ENCODE measurements at regions not wholly inside any gene's neighbourhood (a gene's known extent, or its start where the extent isn't known, plus 50 kb on each side); places are given as distances from the start of the nearest gene placed in this dataset.

DNA sequence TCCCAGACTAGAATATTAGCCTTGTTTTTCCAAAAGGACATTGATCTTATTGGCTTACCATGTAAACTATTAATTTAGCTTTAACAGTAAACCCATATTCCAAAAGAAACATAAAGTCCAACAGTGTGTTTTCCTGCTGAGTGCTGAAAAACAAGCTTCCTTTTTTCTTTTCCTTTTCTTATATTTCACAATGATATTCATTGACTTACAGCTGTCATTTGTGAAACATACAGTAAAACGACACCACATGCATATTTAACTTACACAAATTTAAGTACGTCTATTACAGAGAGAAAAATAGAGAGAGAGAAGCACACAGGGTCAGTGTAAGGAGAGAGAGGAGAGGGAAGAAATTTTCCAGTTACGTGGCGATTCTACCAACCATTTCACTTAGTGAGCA lies 543.9 kb upstream of the JARID2 start:
- Histone ChIP-seq H3K14ac (ENCODE audit: low read length in 2 of 2) (no peak overlapping the region), H3K9ac (ENCODE audit: low read length) (no peak overlapping the region), H4K8ac (ENCODE audit: low read length) (no peak overlapping the region), H3K4me1 (ENCODE audit: control insufficient read depth, insufficient read depth, low read depth, low read length) (peaks cover 3% of the 10 kb centered on the region), H2AK5ac (ENCODE audit: low read length, severe bottlenecking) (no peak overlapping the region), H3K79me1 (replicated peaks; ENCODE audit: low read length, poor library complexity, severe bottlenecking) (no peaks in the 10 kb centered on the region), H2BK12ac (ENCODE audit: low read length in 2 of 2) (no peak overlapping the region), H3K27ac (ENCODE audit: low read length, poor library complexity, severe bottlenecking) (no peak overlapping the region), H2BK5ac (ENCODE audit: low read depth, low read length, poor library complexity, severe bottlenecking) (no peak overlapping the region), H2BK15ac (ENCODE audit: low read depth, poor library complexity, severe bottlenecking) (no peak overlapping the region), H3K9me3 (ENCODE audit: control insufficient read depth, low read length) (no peaks in the 10 kb centered on the region), H3K4me3 (ENCODE audit: insufficient read depth in 1 of 2, low read depth in 1 of 2, low read length in 2 of 2) (no peak overlapping the region), H2AFZ (ENCODE audit: low read depth, low read length) (no peak overlapping the region), H3K27me3 (ENCODE audit: control insufficient read depth in 1 of 2, insufficient read depth in 1 of 2, low read length in 2 of 2) (no peaks in the 10 kb centered on the region), H3K4me2 (ENCODE audit: low read length, poor library complexity, severe bottlenecking) (no peak overlapping the region), H3K36me3 (ENCODE audit: control insufficient read depth in 1 of 2, insufficient read depth in 2 of 2, low read depth in 1 of 2, low read length in 2 of 2) (no peaks in the 10 kb centered on the region), H3K4ac (ENCODE audit: low read depth in 1 of 2, low read length in 2 of 2) (no peak overlapping the region), H2BK120ac (ENCODE audit: low read depth, low read length) (no peak overlapping the region), H3K23ac (ENCODE audit: low read length in 2 of 2) (no peak overlapping the region), H3K18ac (ENCODE audit: low read depth in 1 of 2, low read length in 2 of 2) (no peak overlapping the region), H4K91ac (ENCODE audit: low read length) (no peak overlapping the region)
- DNase-seq: no peak
- WGBS: 100% methylated on average over 3 of the region's 4 CpGs

DNA sequence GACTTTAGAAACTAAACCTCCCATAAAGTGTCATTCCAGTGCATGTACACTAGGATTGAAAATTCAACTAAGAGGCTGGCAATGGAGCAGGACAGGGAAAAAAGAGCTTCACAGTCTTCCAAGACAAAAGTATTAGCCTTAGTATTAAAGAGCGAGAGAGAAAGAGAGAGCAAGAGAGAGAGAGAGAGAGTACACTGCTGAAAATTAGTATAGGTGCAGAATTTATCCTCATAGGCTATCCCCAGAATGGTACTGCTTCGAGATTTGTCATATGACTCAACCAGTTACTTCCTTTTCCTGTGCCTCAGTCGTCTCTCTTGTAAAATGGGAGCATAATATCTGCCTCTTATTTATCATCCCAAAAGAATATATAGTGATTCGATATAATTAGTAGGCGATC lies 543.2 kb upstream of the JARID2 start:
- WGBS: 97% methylated on average over 3 of the region's 5 CpGs
- H4K8ac ChIP-seq (ENCODE audit: low read length): no peak overlapping the region

GRCh38 chr6:14703586-14703985 lies 542.3 kb upstream of the JARID2 start:
- Histone ChIP-seq H3K23ac (ENCODE audit: low read length in 2 of 2) (no peak overlapping the region), H3K18ac (ENCODE audit: low read depth in 1 of 2, low read length in 2 of 2) (no peak overlapping the region), H3K27ac (ENCODE audit: low read length, poor library complexity, severe bottlenecking) (no peak overlapping the region), H3K27me3 (ENCODE audit: control insufficient read depth in 1 of 2, insufficient read depth in 1 of 2, low read length in 2 of 2) (no peaks in the 10 kb centered on the region), H2BK15ac (ENCODE audit: low read depth, poor library complexity, severe bottlenecking) (no peak overlapping the region), H2AFZ (ENCODE audit: low read depth, low read length) (no peak overlapping the region), H2BK120ac (ENCODE audit: low read depth, low read length) (no peak overlapping the region), H3K9me3 (ENCODE audit: control insufficient read depth, low read length) (no peaks in the 10 kb centered on the region), H3K4me1 (ENCODE audit: control insufficient read depth, insufficient read depth, low read depth, low read length) (peaks cover 3% of the 10 kb centered on the region), H2BK5ac (ENCODE audit: low read depth, low read length, poor library complexity, severe bottlenecking) (no peak overlapping the region), H3K36me3 (ENCODE audit: control insufficient read depth in 1 of 2, insufficient read depth in 2 of 2, low read depth in 1 of 2, low read length in 2 of 2) (no peaks in the 10 kb centered on the region), H4K8ac (ENCODE audit: low read length) (no peak overlapping the region), H2BK12ac (ENCODE audit: low read length in 2 of 2) (no peak overlapping the region), H3K4me3 (ENCODE audit: insufficient read depth in 1 of 2, low read depth in 1 of 2, low read length in 2 of 2) (no peak overlapping the region), H2AK5ac (ENCODE audit: low read length, severe bottlenecking) (no peak overlapping the region), H4K91ac (ENCODE audit: low read length) (no peak overlapping the region), H3K14ac (ENCODE audit: low read length in 2 of 2) (no peak overlapping the region), H3K4me2 (ENCODE audit: low read length, poor library complexity, severe bottlenecking) (no peak overlapping the region), H3K9ac (ENCODE audit: low read length) (no peak overlapping the region), H3K4ac (ENCODE audit: low read depth in 1 of 2, low read length in 2 of 2) (no peak overlapping the region), H3K79me1 (replicated peaks; ENCODE audit: low read length, poor library complexity, severe bottlenecking) (no peaks in the 10 kb centered on the region)
- DNase-seq: peak; percentile 12
- 96% methylated on average over 5 of the region's 5 CpGs for WGBS

More for the DNA sequence above, 543.2 kb upstream of the JARID2 start:
- Histone ChIP-seq H3K79me1 (replicated peaks; ENCODE audit: low read length, poor library complexity, severe bottlenecking) (no peaks in the 10 kb centered on the region), H3K14ac (ENCODE audit: low read length in 2 of 2) (no peak overlapping the region), H4K91ac (ENCODE audit: low read length) (no peak overlapping the region), H3K9ac (ENCODE audit: low read length) (no peak overlapping the region), H2BK120ac (ENCODE audit: low read depth, low read length) (no peak overlapping the region), H2AK5ac (ENCODE audit: low read length, severe bottlenecking) (no peak overlapping the region), H3K4me3 (ENCODE audit: insufficient read depth in 1 of 2, low read depth in 1 of 2, low read length in 2 of 2) (no peak overlapping the region), H3K9me3 (ENCODE audit: control insufficient read depth, low read length) (no peaks in the 10 kb centered on the region), H3K36me3 (ENCODE audit: control insufficient read depth in 1 of 2, insufficient read depth in 2 of 2, low read depth in 1 of 2, low read length in 2 of 2) (no peaks in the 10 kb centered on the region), H2BK5ac (ENCODE audit: low read depth, low read length, poor library complexity, severe bottlenecking) (no peak overlapping the region), H2BK12ac (ENCODE audit: low read length in 2 of 2) (no peak overlapping the region), H3K4ac (ENCODE audit: low read depth in 1 of 2, low read length in 2 of 2) (no peak overlapping the region), H3K27ac (ENCODE audit: low read length, poor library complexity, severe bottlenecking) (no peak overlapping the region), H3K18ac (ENCODE audit: low read depth in 1 of 2, low read length in 2 of 2) (no peak overlapping the region), H2AFZ (ENCODE audit: low read depth, low read length) (no peak overlapping the region), H3K4me2 (ENCODE audit: low read length, poor library complexity, severe bottlenecking) (no peak overlapping the region), H3K4me1 (ENCODE audit: control insufficient read depth, insufficient read depth, low read depth, low read length) (peaks cover 3% of the 10 kb centered on the region), H3K23ac (ENCODE audit: low read length in 2 of 2) (no peak overlapping the region), H2BK15ac (ENCODE audit: low read depth, poor library complexity, severe bottlenecking) (no peak overlapping the region), H3K27me3 (ENCODE audit: control insufficient read depth in 1 of 2, insufficient read depth in 1 of 2, low read length in 2 of 2) (no peaks in the 10 kb centered on the region)
- DNase-seq: no peak

GRCh38 chr6:14704383-14705271 lies 541.2 kb upstream of the JARID2 start:
- Histone ChIP-seq H3K4me1 (ENCODE audit: control insufficient read depth, insufficient read depth, low read depth, low read length) (peaks cover 3% of the 10 kb centered on the region), H3K27me3 (ENCODE audit: control insufficient read depth in 1 of 2, insufficient read depth in 1 of 2, low read length in 2 of 2) (no peaks in the 10 kb centered on the region), H3K79me1 (replicated peaks; ENCODE audit: low read length, poor library complexity, severe bottlenecking) (no peaks in the 10 kb centered on the region), H2BK15ac (ENCODE audit: low read depth, poor library complexity, severe bottlenecking) (no peak overlapping the region), H4K8ac (ENCODE audit: low read length) (no peak overlapping the region), H3K36me3 (ENCODE audit: control insufficient read depth in 1 of 2, insufficient read depth in 2 of 2, low read depth in 1 of 2, low read length in 2 of 2) (no peaks in the 10 kb centered on the region), H2BK120ac (ENCODE audit: low read depth, low read length) (no peak overlapping the region), H3K23ac (ENCODE audit: low read length in 2 of 2) (no peak overlapping the region), H3K18ac (ENCODE audit: low read depth in 1 of 2, low read length in 2 of 2) (no peak overlapping the region), H3K9ac (ENCODE audit: low read length) (peak overlapping the region; percentile 88), H3K4me2 (ENCODE audit: low read length, poor library complexity, severe bottlenecking) (no peak overlapping the region), H4K91ac (ENCODE audit: low read length) (no peak overlapping the region), H2BK5ac (ENCODE audit: low read depth, low read length, poor library complexity, severe bottlenecking) (no peak overlapping the region), H2AFZ (ENCODE audit: low read depth, low read length) (no peak overlapping the region), H3K27ac (ENCODE audit: low read length, poor library complexity, severe bottlenecking) (no peak overlapping the region), H3K14ac (ENCODE audit: low read length in 2 of 2) (no peak overlapping the region), H3K4me3 (ENCODE audit: insufficient read depth in 1 of 2, low read depth in 1 of 2, low read length in 2 of 2) (no peak overlapping the region), H2AK5ac (ENCODE audit: low read length, severe bottlenecking) (no peak overlapping the region), H3K9me3 (ENCODE audit: control insufficient read depth, low read length) (no peaks in the 10 kb centered on the region), H3K4ac (ENCODE audit: low read depth in 1 of 2, low read length in 2 of 2) (no peak overlapping the region), H2BK12ac (ENCODE audit: low read length in 2 of 2) (no peak overlapping the region)
- DNase-seq: no peak
- 98% methylated on average over 10 of the region's 10 CpGs for WGBS

Measured in mesenchymal stem cell (in vitro differentiated cells and primary cell).